Breast epithelium (tissue), 4 donors: ENCODE measurements at regions not wholly inside any gene's neighbourhood (a gene's known extent, or its start where the extent isn't known, plus 50 kb on each side); places are given as distances from the start of the nearest gene placed in this dataset.

Source experiments
- DNase-seq, 2 donors: peaks; one replicate each; pipeline ENCODE4 v3.0.0-alpha.2; 2019; ENCODE audit warnings: low spot score in 2 of 2
- H3K27ac ChIP-seq, 2 donors: fragments of 200-600 bp; sonication (generic) in 1 of 2; one replicate each; pipeline ENCODE4 v1.5.1; 2016 to 2019; ENCODE audit warnings: mild to moderate bottlenecking in 1 of 2
- H3K27me3 ChIP-seq, 2 donors: fragments of 200-600 bp; sonication (generic) in 1 of 2; one replicate each; pipeline versions ENCODE4 v1.5.1 to v1.6.0; 2017 to 2019; ENCODE audit warnings: control low read depth in 1 of 2, mild to moderate bottlenecking in 1 of 2
- H3K36me3 ChIP-seq: fragments of 200-600 bp; one replicate; pipeline ENCODE4 v1.5.1; 2019
- H3K4me1 ChIP-seq, 2 donors: fragments of 200-600 bp; sonication (generic); one replicate each; pipeline ENCODE4 v1.5.1; 2016 to 2019; ENCODE audit warnings: control low read depth in 1 of 2
- H3K4me3 ChIP-seq, 3 donors: fragments of 200-600 bp; sonication (generic); 1 replicate in 2 of 3; 2 replicates in 1 of 3; pipeline ENCODE4 v1.5.1; 2016 to 2019; ENCODE audit warnings: mild to moderate bottlenecking in 3 of 3, moderate library complexity in 2 of 3
- H3K9me3 ChIP-seq, 2 donors: fragments of 200-600 bp; sonication (generic) in 1 of 2; one replicate each; pipeline ENCODE4 v1.5.1; 2016 to 2019; ENCODE audit warnings: control low read depth in 1 of 2
- POLR2A ChIP-seq: fragments of 450-650 bp; IDR thresholded peaks from one replicate; pipeline ENCODE4 v1.6.1; 2016; ENCODE audit warnings: antibody characterized with exemption, mild to moderate bottlenecking, moderate library complexity
- POLR2AphosphoS5 ChIP-seq, 3 donors: sonication (generic); formaldehyde crosslinking; IDR thresholded peaks; one replicate each; pipeline ENCODE4 v1.6.1; 2017; ENCODE audit warnings: antibody characterized with exemption in 3 of 3
- intact Hi-C: fragments of 100-400 bp; cut with DNase I; formaldehyde crosslinking; loops from one replicate; pipeline ENCODE4 v1.15.1; 2023; ENCODE audit warnings: low total_unique reads
- TF ChIP-seq, protein P1 (sequence below), 3 donors: fragments of 450-650 bp; IDR thresholded peaks; one replicate each; pipeline ENCODE4 v1.5.1; 2016 to 2017; ENCODE audit warnings: antibody characterized with exemption in 3 of 3, mild to moderate bottlenecking in 3 of 3, moderate library complexity in 3 of 3

DNA sequence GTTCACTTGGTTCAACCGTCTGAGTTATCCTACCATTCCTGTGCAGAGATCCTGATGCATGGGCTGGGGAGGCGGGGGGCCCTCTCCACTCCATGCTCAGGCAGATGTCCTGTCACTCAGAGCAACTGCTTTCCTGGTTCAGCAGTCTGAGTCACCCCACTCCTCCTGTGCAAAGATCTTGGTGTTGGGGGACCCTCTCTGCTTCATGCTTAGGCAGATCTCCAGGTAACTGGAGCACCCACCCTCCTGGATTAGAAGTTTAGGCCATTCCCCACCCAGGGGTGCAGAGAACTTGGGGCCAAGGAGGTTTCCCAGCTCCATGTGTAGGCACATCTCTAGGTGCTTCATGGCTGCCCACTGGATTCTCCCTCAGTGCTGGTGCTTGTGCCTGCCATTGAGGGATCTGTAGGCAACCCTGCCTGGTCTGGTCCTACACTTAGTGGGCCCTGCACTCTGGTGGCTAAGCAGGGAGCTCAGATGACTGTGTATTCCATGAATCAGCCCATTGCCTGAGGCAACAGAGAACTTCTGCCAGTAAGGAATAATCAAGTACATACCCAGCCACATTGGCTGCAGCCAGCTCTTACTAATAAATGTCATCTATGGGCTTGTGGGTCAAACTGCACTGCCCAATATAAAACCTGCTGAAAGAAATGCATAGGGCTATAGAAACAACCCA lies 465.4 kb upstream of the THBS1 start:
- Histone ChIP-seq H3K9me3 (peaks cover 6 to 19% of the 10 kb centered on the region in 2 donors), H3K4me3 (no peak overlapping the region), H3K36me3 (no peaks in the 10 kb centered on the region), H3K27ac (no peak overlapping the region), H3K4me1 (no peaks in the 10 kb centered on the region), H3K27me3 (no peaks in the 10 kb centered on the region)
- TF ChIP-seq POLR2AphosphoS5 (IDR thresholded peaks at IDR 0.05): no peak
- TF ChIP-seq POLR2A: no peak
- TF ChIP-seq, protein P1, sequence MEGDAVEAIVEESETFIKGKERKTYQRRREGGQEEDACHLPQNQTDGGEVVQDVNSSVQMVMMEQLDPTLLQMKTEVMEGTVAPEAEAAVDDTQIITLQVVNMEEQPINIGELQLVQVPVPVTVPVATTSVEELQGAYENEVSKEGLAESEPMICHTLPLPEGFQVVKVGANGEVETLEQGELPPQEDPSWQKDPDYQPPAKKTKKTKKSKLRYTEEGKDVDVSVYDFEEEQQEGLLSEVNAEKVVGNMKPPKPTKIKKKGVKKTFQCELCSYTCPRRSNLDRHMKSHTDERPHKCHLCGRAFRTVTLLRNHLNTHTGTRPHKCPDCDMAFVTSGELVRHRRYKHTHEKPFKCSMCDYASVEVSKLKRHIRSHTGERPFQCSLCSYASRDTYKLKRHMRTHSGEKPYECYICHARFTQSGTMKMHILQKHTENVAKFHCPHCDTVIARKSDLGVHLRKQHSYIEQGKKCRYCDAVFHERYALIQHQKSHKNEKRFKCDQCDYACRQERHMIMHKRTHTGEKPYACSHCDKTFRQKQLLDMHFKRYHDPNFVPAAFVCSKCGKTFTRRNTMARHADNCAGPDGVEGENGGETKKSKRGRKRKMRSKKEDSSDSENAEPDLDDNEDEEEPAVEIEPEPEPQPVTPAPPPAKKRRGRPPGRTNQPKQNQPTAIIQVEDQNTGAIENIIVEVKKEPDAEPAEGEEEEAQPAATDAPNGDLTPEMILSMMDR (IDR thresholded peaks at IDR 0.05): no peak
- no peak for DNase-seq
- intact Hi-C loops: no loop called here

DNA sequence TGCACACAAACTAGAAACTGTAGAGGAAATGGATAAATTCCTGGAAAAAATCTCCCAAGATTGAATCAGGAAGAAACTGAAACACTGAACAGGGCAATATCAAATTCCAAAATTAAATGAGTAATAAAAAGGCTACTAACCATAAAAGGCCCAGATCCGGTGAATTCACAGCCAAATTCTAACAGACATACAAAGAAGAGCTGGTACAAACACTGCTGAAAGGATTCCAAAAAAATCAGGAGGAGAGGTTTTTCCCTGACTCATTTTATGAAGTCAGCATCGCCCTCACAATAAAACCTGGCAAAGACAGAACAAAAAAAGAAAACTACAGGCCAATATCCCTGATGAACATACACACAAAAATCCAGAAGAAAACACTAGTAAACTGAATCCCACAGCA lies 462.4 kb upstream of the THBS1 start:
- Histone ChIP-seq H3K9me3 (peaks cover 6 to 19% of the 10 kb centered on the region in 2 donors), H3K27ac (no peak overlapping the region), H3K4me3 (no peak overlapping the region), H3K36me3 (no peaks in the 10 kb centered on the region), H3K4me1 (no peaks in the 10 kb centered on the region), H3K27me3 (no peaks in the 10 kb centered on the region)
- TF ChIP-seq POLR2A: no peak
- TF ChIP-seq POLR2AphosphoS5 (IDR thresholded peaks at IDR 0.05): no peak
- TF ChIP-seq, protein P1 (IDR thresholded peaks at IDR 0.05): no peak
- intact Hi-C loops: no loop called here
- DNase-seq: no peak

DNA sequence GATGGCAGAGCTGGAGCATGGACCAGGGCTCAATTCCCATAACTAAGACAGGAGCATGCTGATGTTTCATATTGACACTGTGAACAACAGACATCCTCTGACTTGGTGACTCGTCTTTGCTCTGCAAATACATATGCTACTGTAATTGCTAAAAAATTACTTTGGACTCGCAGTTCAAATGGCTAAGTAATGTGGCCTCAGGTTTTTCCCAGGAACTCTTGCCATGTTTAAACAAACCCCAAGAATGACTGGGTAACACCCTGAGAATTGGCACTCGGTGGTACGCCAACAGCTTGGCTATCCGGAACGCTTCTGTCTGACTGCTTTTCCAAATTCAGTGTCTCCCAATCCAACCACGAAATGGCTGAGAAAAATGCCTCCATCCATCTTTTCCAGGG lies 456.7 kb upstream of the THBS1 start:
- Histone ChIP-seq H3K4me1 (peaks cover 0 to 14% of the 10 kb centered on the region in 2 donors), H3K4me3 (no peak overlapping the region), H3K9me3 (no peaks in the 10 kb centered on the region), H3K36me3 (no peaks in the 10 kb centered on the region), H3K27me3 (no peaks in the 10 kb centered on the region), H3K27ac (peak overlapping the region in 1 of 2 donors; percentile 46)
- no peak for DNase-seq
- intact Hi-C loops: no loop called here
- no peak for TF ChIP-seq POLR2A
- TF ChIP-seq POLR2AphosphoS5 (IDR thresholded peaks at IDR 0.05): no peak
- TF ChIP-seq, protein P1 (IDR thresholded peaks at IDR 0.05): no peak

DNA sequence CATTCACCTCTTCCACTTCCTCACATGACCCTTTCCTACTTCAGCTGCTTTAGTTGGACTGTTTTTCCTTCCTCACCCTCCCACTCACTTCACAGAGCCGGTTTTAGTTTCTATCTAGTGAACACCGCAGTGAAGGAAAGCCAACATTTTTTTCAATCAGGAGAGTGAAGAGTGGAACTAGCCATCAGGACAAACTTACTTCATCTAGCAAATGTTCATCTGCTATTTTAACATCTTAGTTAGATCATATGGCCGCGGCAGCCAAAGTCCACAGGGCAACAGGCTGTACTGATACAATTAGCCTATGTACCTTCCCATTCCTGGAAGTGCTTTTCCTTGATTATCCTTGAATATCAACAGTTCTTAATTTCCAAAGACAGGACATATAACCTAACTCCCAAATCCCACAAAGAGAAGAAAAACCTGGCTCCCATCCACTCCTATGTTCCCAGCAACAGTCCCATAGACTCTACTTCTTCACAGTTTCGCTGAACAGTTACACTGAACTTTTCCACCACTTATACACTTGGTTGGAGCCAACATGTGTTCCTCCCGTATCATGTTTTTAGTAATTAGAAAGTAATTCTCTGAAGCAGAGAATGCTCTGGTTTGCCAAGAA lies 456.2 kb upstream of the THBS1 start:
- no peaks in the 10 kb centered on the region for H3K36me3 ChIP-seq

DNA sequence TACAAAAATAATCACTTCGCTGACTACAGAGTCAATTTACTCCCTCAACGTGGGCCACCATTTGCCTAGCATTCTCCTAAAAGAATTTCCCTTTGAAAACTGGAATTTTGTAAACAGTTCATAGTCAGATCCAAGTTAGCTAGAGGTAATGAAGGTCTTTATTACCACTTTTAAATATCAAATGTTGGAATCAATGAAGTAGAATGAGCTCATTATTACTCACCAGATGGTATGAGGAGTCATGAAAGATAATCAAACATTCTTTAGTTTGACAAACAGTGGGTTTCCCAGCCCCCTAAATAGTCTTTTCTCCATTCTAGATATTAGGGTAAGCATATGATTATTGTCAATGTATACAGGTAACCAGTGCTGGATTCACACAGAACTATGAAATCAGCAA lies 455.7 kb upstream of the THBS1 start:
- Histone ChIP-seq H3K36me3 (no peaks in the 10 kb centered on the region), H3K27me3 (no peaks in the 10 kb centered on the region), H3K9me3 (no peaks in the 10 kb centered on the region), H3K27ac (no peak overlapping the region), H3K4me1 (peaks cover 0 to 14% of the 10 kb centered on the region in 2 donors), H3K4me3 (no peak overlapping the region)
- intact Hi-C loops: no loop called here
- TF ChIP-seq, protein P1 (IDR thresholded peaks at IDR 0.05): no peak
- no peak for TF ChIP-seq POLR2AphosphoS5 (IDR thresholded peaks at IDR 0.05)
- no peak for TF ChIP-seq POLR2A
- DNase-seq: no peak

More for the DNA sequence above, 456.2 kb upstream of the THBS1 start:
- no peak for DNase-seq
- no peaks in the 10 kb centered on the region for H3K27me3 ChIP-seq
- H3K4me3 ChIP-seq: no peak overlapping the region
- TF ChIP-seq POLR2A (no peak), POLR2AphosphoS5 (IDR thresholded peaks at IDR 0.05) (peak in 1 of 3 donors; percentile 9)
- peaks cover 0 to 14% of the 10 kb centered on the region in 2 donors for H3K4me1 ChIP-seq
- intact Hi-C loops: no loop called here
- no peaks in the 10 kb centered on the region for H3K9me3 ChIP-seq
- H3K27ac ChIP-seq: peak overlapping the region in 1 of 2 donors; percentile 46
